ENCODE measurements at regions not wholly inside any gene's neighbourhood (a gene's known extent, or its start where the extent isn't known, plus 50 kb on each side); places are given as distances from the start of the nearest gene placed in this dataset.
A peak's percentile ranks its signal among the peaks of the same experiment; 100 is the strongest.
"Not testable (repeated sequence)": the region's sequence is repeated elsewhere in the genome, so short reads cannot be mapped to it uniquely, and the experiment has no call there.

- DNase-seq (ENCODE audit: low spot score): no peak
Observed at GRCh38 chr6:5898102-5898501, 108.6 kb downstream of the NRN1 start.

DNA sequence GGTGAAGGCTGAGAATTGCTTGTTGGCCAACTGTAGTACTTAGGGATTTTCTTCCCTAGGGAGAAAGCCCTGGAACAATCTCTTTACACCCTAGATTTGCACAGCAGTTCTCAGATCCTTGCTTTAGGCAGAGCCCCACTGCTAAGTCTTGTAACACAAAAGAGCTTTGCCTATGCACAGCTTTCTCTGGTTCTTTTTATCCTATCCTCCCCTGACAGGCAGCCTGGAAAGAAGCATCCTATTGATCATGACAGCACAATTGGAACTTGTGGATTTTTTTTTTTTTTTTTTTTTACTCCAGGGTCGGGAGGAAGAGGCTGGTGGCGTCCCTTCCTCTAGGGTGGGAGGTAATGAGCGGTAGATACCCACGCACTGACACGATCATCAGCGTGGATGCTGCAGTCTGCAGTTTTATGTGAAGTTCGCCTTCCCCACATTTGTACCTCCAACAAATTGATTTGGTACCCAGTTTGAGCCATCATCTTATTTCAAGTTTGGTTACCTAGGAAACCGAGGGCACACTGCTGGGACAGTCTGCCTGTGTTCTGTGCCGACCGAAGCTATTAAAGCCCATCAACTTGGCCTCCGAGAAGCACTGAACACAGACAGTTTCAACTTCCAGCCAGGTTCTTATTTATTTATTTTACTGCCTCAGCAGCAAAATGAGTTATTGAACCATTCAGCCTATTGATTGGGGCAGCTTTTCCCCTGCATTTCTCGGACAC is 110.1 kb downstream of the NRN1 start:
- DNase-seq (ENCODE audit: low spot score): no peak

- DNase-seq (ENCODE audit: low spot score): no peak
Observed at GRCh38 chr6:5894357-5894756, 112.4 kb downstream of the NRN1 start.

DNA sequence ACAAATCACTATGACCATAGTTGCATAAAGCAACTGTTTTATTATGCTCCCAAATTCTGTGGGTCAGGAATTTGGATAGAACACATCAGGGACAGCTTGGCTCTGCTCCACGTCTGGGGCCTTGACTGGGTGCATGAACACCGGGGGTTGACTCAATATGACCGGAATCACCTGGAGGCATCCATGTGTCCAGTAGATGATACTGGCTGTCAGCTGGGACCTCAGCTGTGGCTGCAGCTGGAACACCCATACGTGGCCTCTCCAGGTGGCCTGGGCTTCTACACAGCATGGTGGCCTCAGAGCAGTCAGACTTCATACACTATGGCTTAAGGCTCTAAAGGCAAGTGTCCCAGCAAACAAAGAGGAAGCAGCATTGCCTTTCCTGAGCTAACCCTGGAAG is 113.4 kb downstream of the NRN1 start:
- no peak for DNase-seq (ENCODE audit: low spot score)

GRCh38 chr6:5892669-5893068 is 114.1 kb downstream of the NRN1 start:
- DNase-seq (ENCODE audit: low spot score): no peak

DNA sequence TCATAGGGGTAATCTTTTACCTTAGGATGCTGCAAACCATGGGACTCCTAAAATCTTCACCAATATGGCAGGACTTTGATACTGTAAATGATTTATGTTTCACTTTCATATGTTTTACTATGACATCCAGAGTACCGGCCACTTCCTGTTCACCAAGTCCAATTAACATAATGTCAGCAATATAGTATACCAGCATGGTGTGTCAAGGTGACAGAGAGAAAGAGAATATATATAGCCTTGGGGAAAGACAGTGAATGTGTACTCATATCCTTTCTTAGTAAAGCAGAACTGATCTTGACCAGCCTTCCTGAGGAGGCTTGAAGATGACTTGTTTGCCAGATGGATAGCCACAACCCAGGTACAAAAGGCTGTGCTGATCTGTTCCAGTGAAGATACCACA is 127.9 kb downstream of the NRN1 start:
- DNase-seq (ENCODE audit: low spot score): no peak

DNA sequence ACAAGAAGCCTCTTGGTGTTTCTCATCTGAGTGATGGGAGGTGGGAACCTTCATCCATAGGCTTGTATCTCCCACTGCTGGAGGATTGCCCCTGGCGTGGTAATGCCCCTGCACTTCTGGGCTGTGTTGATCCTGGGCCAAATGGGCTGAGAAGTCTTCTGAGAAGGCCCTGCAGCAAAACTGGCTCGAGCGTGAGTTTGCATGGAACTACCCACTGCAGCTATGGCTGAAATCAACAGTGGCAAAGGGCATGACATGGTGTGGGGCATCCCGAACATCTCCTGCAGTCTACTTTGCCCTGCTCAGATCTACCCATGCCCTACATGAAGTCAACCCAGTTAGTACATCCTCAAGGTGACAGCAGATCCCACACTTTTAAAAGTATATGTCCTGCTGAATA is 130.6 kb downstream of the NRN1 start:
- no peak for DNase-seq (ENCODE audit: low spot score)

DNA sequence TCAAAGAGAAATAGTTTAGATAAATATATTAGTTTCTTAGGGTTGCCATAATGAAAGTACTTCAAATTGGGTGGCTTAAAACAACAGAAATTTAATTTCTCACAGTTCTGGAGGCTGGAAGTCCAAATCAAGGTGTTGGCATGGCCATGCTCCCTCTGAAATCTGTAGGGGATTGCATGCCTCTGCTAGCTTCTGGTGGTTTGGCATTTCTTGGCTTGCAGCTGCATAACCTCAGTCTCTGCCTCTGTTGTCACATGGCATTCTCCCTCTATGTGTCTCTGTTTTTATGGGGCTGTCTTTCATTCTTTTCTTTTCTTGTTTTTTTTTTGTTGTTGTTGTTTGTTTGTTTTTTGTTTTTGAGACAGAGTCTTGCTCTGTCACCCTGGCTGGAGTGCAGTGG is 132.7 kb downstream of the NRN1 start:
- DNase-seq (ENCODE audit: low spot score): not testable (repeated sequence)

DNA sequence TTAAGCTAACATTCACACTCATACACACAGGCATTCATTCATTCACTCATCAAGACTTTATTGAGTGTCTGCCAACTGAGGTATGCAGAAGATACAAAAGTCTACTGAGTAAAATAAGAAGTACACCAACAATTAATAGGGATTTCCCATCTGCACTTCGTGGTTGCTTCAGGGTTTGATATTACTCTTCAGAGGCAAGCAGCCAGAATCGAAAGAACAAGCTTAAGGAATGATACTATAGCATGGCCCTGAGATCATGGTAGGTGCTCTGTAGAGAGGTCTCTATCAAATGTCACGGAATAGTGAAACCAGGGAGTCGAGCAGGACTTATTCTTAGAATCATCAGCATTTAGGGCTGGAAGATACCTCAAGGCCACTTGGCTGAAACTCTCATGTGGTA is 135.4 kb downstream of the NRN1 start:
- no peak for DNase-seq (ENCODE audit: low spot score)

- DNase-seq (ENCODE audit: low spot score): no peak
Observed at GRCh38 chr6:5869676-5870075, 137.0 kb downstream of the NRN1 start.

- no peak for DNase-seq (ENCODE audit: low spot score)
Observed at GRCh38 chr6:5869261-5869660, 137.5 kb downstream of the NRN1 start.

- DNase-seq (ENCODE audit: low spot score): no peak
Observed at GRCh38 chr6:5866547-5867051, 140.1 kb downstream of the NRN1 start.

DNA sequence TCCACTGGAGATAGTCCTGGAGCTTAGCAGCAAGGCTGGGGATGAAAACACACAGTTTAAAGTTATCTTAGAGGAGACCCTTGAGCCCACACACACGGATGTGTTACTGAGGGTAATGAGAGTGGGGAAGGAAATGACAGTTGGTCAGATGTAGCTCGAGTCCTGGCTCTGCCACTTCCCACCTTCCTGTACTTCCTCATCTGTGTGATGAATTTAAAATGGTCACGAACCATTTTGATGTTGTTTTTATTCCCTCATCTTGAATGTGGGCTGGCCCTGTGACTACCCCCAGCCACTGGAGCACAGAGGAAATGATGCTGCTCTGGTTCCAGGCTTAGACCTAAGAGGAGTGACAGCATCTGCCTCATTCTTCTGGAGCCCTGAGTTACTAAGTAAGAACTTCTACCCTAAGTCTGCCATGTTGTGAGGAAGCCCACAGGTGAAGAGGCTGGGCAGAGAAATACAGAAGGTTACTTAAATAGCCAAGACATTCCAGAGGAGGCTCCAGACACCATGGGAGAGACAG is 141.2 kb downstream of the NRN1 start:
- DNase-seq (ENCODE audit: low spot score): no peak

GRCh38 chr6:5860849-5861248 is 145.9 kb downstream of the NRN1 start:
- no peak for DNase-seq (ENCODE audit: low spot score)

GRCh38 chr6:5855787-5856470 is 150.8 kb downstream of the NRN1 start:
- no peak for DNase-seq (ENCODE audit: low spot score)

DNA sequence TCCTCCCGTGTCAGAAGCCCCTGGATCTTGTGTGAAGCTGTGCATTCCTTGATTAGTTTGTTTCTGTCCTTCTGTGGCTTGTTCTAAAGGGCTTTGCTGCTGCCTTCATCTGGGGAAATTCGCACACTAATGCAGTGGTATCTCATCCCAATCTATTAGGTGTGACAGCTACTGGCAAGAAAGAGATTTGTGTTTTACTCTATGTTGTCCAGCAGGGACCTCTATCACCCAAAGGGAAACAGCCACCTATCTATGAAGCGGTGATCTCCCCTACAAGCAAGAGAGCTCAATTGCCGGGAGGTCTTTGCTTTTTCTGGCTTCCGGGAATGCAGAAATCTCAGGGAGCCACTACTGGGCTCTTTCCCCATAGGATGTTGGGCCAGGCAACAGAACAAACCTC is 151.8 kb downstream of the NRN1 start:
- DNase-seq (ENCODE audit: low spot score): no peak

DNA sequence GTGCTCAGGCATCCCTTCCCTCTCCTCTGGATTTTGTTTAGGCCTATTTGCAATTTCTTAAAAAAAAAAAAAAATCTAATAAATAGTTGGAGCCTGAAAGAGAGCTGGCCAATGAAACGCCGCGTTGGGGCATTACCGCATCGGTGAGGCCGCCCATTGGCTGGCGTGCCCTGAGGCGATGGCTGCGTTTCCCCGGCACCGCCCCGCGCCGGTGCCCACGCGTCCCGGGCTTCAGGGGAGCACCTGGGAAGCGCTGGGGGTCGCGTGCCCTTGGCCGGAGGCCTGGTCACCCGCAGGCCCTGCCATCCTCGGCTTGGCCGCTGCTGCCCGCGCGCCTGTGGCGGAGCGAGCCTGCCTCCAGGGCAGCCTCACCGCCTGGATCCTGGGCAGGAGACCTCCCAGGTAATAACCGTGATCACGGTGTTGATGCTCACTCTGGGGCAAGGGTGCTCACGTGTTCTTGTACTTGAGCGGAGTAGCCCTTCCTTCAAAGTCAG is 155.4 kb downstream of the NRN1 start:
- DNase-seq (ENCODE audit: low spot score): peak; percentile 17

DNA sequence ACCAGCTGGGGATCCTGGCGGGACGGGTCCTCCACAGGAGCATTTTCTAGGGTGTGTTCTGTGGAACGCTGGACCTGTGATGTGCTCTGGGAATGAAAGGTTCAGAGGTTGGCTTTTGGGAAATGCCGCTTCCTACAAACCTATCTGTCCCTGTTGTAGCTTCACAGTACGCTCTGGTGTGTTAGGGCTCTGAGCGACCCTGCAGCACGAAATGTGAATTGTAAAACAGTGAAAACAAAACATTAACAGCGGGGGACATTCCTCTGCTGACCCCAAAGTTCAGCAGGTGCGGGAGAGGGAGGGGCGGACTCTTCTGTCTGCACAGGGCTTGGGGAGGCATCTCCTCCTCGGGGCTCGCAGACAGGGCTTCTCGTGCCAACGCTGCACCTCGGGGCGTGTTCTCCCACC is 155.9 kb downstream of the NRN1 start:
- no peak for DNase-seq (ENCODE audit: low spot score)

DNA sequence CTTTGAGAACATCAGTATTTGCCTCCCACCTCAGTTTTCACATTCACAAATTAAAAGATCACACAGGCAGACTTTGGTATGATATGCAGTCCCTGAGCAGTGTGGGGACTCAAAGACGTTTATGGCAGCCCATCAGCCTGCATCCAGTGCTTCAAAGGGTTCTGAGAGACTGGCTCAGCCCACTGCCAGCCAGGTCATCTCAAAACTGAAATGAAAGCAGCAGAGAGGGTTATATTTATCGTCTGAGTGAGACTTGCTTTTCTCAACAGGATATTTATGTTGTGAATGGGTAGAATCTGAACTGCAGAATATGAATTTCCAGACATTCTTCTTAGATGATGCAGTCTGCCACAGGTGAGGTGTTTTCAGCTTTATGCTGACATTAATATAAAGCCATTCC is 159.8 kb downstream of the NRN1 start:
- DNase-seq (ENCODE audit: low spot score): no peak

DNA sequence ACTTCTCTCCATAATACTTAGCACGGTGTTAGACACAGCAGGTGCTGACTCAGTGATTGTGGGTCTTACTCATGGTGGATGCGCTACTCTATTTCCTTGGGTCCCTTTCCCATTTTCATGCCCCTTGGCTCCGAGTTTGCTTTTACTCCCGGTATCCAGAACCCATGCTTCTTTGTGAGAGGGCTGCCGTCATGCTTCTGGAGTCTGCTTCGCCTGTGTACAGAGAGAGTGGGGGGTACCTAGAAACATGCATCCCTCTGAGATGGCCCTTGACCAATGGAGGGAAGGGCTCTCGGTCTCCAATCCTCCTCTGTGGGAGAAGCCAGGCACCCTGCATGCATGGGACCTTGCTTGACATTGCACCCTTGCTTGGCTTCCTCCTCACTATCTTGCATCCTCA is 160.4 kb downstream of the NRN1 start:
- no peak for DNase-seq (ENCODE audit: low spot score)

GRCh38 chr6:5843078-5843477 is 163.6 kb downstream of the NRN1 start:
- DNase-seq (ENCODE audit: low spot score): no peak

DNA sequence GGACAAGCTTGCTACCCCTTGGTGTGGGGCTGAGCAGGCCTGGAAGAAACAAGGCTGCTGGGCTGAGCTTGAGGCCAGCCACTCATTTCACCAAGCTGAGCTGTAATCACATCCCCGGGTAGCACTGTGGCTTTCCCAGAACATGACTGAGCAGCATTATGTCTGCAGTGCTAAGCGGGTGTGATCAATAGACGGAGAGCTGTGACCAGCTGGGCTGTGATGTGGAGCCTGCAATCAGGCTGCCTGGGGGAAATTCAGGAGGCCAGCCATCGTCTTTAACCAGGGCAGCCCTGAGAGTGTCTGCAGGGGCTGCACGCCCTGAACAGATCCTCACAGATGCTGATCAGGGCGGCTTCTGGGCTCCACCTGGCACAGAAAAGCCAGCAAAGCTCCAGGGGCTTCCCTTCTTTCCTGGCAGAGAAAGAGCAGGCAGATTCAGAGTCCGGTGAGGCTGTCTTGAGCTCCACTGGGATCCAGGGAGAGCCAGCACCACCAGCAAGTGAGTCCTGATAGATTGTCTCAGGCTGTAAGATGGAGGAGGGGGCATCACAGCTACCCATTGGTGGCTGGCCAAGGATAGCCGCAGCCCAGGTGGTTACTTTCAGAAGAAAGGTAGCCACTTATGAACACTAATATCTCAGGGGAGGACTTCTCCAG is 165.9 kb downstream of the NRN1 start:
- DNase-seq (ENCODE audit: low spot score): no peak

All from NAMALWA (cell line).